ENCODE measurements at regions not wholly inside any gene's neighbourhood (a gene's known extent, or its start where the extent isn't known, plus 50 kb on each side); places are given as distances from the start of the nearest gene placed in this dataset.
A peak's percentile ranks its signal among the peaks of the same experiment; 100 is the strongest.

DNA sequence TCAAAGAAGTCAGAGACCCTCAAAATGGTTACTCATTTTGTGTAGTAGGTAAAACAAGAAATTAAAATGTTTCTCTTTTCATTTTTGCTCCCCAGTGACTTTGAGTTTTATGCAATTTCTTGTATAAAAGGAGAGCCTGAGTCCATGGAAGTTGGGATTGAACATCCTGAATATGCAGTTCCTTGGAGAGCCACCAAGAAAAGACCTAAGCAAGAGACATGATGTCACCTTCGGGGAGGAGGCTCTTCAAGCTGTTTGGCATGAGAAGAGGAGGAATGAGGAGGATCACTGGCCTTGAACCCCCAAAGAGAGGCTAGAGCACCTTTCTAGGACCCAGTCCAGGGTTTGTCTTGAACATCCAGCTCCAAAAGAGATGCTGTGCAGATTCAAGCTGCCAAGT is 62.3 kb upstream of the CALM2 start:
- no peak for DNase-seq

DNA sequence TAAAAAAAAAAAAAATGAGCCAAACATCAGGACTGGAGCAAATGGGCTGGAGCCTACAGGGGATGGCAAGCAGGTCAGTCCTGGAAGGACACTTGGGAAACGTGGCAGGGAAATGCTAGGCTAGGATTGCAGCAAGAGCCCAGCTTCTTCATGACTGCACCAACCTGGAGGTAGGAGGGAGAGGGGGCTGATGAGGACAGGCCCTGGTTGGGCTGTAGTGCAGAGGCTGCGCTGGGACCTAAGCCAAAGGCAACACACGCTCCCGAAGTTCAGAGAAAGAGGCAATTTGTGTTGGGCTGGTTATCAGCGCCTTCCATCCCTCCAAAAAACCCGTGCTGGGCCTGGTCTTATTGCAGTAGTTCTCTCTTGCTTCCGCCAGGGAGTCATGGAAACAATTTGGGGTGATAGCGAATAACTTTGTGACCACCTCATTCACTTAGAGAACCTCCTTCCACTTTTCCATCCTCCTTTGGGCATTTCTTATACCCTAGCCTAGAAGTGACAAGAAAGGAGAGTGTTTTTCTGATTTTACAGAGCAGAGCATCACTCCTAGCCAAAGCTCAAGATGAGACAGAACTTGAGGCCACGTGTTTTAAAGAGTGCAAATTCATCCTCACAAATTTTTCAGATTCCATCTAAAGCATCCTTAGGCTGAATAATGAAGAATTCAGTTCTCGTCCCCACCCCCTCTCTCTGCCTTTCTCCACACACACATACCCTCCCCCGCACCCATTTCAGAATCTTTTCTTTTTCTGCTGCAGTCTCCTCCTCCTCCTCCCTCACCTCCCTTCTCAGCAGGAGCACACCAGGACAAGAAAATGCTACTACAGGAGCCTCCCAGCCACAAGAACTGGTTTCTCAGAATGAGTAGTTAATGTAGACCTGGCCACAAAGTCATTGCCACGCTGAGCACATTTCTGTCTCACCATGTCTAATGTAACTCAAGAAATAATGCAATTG is 61.3 kb upstream of the CALM2 start:
- peak in 9 of 58 donors; percentile 5 to 40 (median 14) for DNase-seq

DNA sequence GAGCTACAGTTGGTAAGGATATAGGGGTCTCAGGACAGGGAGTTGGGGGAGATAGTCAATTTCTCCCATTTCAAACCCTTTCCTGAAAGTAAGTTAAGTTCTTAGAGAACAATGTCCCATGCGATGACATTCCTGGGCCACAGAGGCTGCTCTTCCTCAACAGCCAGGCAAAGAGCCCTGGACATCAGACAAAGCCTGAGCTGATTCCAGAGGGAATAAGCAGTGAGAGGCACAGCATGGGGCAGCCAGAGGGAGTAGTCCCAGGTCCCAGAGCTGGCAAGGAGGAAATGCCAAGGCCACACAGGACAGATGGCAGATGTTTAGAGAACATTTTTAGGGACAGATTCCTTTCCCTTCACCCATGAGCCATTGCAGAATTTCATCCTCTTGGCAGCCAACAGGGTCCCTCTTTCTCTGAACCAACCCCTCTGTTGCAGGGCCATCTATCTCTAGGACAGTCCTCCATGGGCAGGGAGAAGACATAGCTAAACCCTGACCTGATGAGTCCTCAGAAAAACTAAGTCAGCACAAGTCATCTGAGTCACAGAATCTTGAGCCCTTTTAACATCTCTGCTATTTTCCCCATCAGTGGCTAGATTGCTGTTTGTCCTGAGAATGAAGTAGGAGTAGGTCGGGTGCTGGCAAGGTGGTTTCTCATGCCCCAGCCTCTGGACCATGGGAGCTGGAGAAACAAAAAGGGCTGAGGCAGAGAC is 60.3 kb upstream of the CALM2 start:
- peak in 3 of 58 donors; percentile 11 to 19 (median 11) for DNase-seq

DNA sequence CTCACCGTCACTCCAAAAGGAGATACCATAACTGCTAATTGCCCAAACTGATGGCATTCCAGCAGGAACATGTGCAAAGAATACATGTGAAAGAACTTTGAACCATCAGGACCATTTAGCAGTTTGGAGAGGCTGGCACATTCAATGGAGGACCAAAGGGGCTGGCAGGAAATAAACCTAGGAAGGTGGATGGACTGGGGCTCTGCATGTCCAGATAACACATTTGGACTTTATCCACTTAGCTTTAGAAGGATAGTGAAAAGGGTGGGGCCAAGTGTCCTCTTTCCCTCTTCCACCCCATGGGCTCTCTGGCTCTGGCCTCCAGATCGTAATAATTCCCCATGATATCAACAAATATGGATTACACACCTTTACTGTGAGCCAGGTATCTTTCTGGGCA is 58.8 kb upstream of the CALM2 start:
- DNase-seq, result no peak

DNA sequence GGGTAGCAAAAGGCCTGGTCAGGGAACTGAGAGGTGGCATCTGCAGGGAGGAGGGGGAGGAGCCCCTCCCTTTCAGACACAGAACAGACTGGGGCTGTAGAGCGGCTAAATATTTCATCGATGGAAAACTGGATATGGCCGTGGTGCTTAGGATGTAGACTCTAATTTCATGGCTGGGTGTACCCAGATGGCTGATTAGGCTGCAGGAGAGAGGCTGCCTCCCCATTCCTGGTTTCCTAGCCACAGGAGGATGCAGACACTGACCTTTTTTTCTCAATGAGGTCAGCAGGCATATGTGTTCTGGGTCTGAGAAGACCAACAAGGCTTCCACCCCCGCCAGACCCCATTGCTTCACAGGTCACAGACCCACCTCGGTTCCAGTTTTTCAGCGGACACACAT is 58.1 kb upstream of the CALM2 start:
- no peak for DNase-seq

DNA sequence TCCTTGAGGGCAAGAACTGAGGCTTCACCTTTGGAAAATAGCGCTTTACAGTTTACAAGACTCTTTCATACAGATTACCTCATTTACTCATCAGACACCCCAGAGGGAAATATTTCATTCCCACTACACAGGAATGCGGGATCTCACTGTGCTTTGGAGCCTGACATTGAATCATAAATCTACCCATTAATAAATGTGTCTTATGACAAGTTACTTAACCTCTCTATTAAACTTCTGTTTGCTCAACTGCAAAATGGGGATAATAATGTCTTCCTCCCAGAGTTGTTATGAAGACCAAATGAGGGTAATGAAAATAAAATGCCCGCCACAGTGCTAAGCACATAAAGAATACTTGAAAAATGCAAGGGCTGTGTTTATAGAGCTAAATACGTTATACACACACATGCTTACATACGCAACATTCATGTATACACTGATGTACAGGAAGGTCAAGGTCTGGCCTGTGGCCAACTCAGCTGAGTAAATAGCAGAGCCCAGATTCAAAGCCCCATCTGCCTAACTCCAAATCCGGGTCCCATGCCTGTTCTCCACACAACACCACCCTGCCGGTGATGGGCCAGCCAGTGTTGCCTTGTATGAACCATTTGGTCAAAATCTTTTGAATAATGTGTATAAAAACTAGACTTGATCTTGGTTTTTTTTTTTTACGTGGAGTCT is 56.6 kb upstream of the CALM2 start:
- DNase-seq, result no peak

DNA sequence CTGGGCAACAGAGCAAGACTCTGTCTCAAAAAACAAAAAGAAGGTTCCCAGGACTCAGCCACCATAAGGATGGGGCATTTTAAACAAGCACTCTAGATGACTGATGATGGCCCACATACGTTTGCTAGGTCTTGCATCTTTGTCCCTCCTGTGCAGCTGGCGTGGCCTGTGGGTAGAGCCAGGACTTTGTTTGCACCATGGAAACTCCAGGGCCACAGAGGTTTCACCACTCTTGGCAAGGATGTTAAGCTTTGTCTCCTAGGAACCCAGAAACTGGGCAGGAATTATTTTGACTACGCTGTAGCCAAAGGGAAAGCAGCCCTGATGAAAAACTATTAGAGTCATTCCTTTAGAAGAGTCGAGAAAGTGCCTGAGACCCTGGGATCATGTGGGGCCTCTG is 54.1 kb upstream of the CALM2 start:
- DNase-seq, result peak in 33 of 58 donors; percentile 8 to 75 (median 30)

DNA sequence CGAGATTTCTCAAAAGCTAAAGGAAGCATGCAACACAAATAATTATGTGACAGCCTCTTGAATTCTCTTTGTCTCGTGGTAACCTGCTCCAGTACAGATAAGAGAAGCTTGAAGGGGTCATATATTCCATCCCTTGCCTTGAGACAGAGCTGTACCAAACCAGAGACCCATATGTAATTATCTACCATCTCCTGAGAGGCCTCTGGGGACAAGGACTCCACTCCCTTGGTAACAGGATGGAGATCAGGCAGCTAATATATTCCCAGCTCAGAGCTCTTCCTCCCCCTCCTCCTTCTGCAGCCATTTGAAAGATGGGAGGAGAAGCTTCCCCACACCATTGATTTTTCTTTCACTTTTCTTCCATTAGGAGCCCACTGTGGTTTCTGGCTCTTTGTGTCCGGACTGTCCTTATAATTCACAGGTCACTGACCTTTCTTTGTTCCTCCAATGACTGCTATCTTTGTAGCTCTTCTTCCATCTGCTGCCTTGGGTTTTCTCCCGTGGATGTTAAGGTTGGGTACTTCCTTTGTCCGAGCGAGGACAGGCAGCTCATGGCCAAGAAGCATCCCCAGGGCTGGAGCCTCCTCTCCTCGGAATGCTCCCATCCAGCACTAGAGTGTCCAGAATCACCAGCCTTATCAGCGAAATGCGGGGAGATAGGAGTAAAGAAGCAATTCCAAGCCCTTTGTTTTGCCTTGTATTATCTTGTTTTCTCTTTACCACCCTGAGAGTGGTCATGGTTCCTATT is 51.4 kb upstream of the CALM2 start:
- no peak for DNase-seq

DNA sequence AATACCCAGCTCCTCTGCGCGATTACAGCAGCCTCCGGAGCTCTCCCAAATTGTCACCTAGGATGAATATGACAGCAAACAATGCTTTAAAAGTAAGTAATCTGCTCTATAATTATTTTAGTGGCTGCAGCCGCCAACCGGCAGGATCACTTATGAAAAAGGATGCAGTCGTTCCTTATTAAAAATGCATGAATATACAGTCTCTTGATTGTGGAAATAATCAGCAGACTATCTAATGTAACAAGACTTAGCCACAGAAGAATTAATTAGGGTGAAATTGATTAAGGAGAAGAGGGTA is 50.6 kb upstream of the CALM2 start:
- no peak for DNase-seq

DNA sequence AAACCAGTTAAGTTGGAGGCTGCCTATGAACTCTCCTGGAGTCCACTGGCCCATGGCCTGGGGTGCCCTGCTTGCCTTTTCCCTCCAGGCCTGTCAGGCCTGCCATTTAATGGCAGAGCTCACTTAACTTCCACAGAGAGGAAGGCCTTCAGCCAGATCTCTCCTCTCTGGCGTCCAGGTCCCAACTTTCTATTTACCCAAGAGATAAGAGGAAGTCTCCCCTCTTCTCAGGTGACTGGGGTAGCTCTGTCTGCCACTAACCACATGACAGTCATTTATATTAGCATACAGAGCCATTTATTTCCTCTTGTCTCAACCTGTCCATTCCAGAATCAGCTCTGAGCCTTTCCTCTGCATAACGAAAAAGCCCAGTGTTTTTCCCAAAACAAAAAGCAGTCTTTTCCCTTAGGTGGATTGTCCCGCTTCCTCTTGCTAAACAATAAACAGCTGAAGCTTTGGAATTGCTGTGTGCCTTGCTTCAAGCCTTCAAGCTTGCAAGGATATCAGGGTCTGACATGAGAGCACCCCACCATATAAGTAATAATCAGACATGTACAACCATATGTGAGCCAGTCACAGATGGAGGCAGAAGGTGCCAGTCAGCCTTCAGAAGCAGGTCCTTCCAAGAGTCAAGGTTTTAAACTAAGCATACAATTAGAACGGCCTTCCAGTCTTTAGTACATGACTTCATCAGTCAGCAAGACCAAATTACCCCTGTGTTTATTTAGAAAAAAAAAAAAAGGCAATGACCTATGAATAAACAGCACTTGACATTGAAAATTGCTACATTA is 50.0 kb upstream of the CALM2 start:
- DNase-seq, result no peak

Data from anterior cingulate cortex (tissue), 58 donors.